ENCODE measurements at regions not wholly inside any gene's neighbourhood (a gene's known extent, or its start where the extent isn't known, plus 50 kb on each side); places are given as distances from the start of the nearest gene placed in this dataset.

GRCh38 chr5:43852279-43852678 lies 249.3 kb downstream of the NNT start:
- no peak for TF ChIP-seq CTCF (optimal IDR thresholded peaks at IDR 0.05 in 1 of 3, IDR thresholded peaks at IDR 0.05 in 1 of 3, conservative IDR thresholded peaks at IDR 0.05 in 1 of 3; ENCODE audit: extremely low read depth in 1 of 3, insufficient read depth in 2 of 3, low read length in 3 of 3)
- no peak for TF ChIP-seq EZH2 (IDR thresholded peaks at IDR 0.05; ENCODE audit: low read length)
